Activated naive CD4-positive, alpha-beta T cell treated with anti-CD3 and anti-CD28 coated beads, Interleukin-2, amount 50 U/mL, for 72 hours (primary cell): ENCODE measurements at regions not wholly inside any gene's neighbourhood (a gene's known extent, or its start where the extent isn't known, plus 50 kb on each side); places are given as distances from the start of the nearest gene placed in this dataset.
"Not testable (repeated sequence)": the region's sequence is repeated elsewhere in the genome, so short reads cannot be mapped to it uniquely, and the experiment has no call there.

Experiments
- ATAC-seq, 2 donors: fragments of 150-1000 bp; cut with Tn5 transposase; 2 replicates each; pipeline ENCODE4 v1.10.0; 2021; ENCODE audit warnings: mild to moderate bottlenecking in 2 of 2, moderate library complexity in 2 of 2
- DNase-seq, 2 donors: peaks; one replicate each; pipeline ENCODE4 v3.0.0; 2021 to 2022; ENCODE audit warnings: low spot score in 2 of 2
- H3K27ac Mint-ChIP-seq, 2 donors: one replicate each; pipeline ENCODE4 v1.8.0; 2022; ENCODE audit warnings: mild to moderate bottlenecking in 2 of 2, mixed read lengths in 2 of 2
- H3K36me3 Mint-ChIP-seq, 2 donors: one replicate each; pipeline ENCODE4 v1.8.0; 2022; ENCODE audit warnings: mixed read lengths in 2 of 2
- H3K9me3 Mint-ChIP-seq, 2 donors: one replicate each; pipeline ENCODE4 v1.8.0; 2022; ENCODE audit warnings: mixed read lengths in 2 of 2

GRCh38 chr5:83001796-83002381, 75.3 kb downstream of the TMEM167A start:
- ATAC-seq (no peak), DNase-seq (no peak)
- no peaks in the 10 kb centered on the region for H3K9me3 Mint-ChIP-seq
- H3K27ac Mint-ChIP-seq: no peak overlapping the region
- no peaks in the 10 kb centered on the region for H3K36me3 Mint-ChIP-seq

DNA sequence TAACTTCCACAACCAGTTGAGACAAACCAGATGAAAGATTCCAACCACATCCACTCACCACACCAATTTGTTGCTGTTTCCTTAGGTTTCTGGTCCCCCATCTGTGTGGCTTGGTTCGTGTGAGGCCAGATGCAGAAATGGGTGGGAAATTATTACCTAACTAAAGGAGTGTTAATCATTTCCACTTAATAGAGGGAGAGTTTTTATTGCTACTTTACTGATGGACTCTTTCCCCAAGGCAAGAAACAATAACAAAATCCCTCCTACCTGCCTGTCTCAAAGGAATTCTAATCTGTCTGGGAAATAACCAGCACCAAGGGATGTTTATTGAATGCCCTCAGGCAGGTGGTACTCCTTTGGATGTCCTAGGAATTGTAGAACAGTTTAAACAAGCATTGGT, 76.3 kb downstream of the TMEM167A start:
- H3K27ac Mint-ChIP-seq: no peak overlapping the region
- DNase-seq (no peak), ATAC-seq (no peak)
- no peaks in the 10 kb centered on the region for H3K9me3 Mint-ChIP-seq
- H3K36me3 Mint-ChIP-seq: no peaks in the 10 kb centered on the region

DNA sequence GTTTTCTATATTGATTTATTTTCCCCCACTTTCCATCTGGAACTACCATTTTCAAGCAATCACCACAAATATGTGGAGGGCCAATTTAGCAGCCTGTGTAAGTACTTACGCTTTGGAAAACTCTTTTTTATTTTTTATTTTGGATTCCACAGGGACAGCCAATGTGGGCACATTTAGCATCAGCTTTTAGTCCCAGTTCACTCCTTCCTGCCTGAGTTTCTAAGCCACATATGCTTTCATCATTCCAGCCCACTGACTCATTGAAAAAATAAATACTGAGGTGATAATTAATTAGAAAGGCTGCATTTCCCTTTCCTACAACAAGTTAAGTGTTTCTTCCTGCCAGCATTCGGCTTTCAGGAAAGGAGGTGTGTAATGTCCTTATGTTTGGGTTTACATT, 76.8 kb downstream of the TMEM167A start:
- H3K9me3 Mint-ChIP-seq: no peaks in the 10 kb centered on the region
- no peak for ATAC-seq
- H3K27ac Mint-ChIP-seq: no peak overlapping the region
- DNase-seq: no peak
- no peaks in the 10 kb centered on the region for H3K36me3 Mint-ChIP-seq

- Mint-ChIP-seq H3K36me3 (no peaks in the 10 kb centered on the region), H3K27ac (no peak overlapping the region), H3K9me3 (no peaks in the 10 kb centered on the region)
- DNase-seq (no peak), ATAC-seq (no peak)
These were observed 83.8 kb downstream of the TMEM167A start for GRCh38 chr5:82993416-82993815.

- Mint-ChIP-seq H3K9me3 (no peaks in the 10 kb centered on the region), H3K36me3 (no peaks in the 10 kb centered on the region), H3K27ac (no peak overlapping the region)
- ATAC-seq (no peak), DNase-seq (no peak)
These were observed 84.5 kb downstream of the TMEM167A start for GRCh38 chr5:82992646-82993045.

DNA sequence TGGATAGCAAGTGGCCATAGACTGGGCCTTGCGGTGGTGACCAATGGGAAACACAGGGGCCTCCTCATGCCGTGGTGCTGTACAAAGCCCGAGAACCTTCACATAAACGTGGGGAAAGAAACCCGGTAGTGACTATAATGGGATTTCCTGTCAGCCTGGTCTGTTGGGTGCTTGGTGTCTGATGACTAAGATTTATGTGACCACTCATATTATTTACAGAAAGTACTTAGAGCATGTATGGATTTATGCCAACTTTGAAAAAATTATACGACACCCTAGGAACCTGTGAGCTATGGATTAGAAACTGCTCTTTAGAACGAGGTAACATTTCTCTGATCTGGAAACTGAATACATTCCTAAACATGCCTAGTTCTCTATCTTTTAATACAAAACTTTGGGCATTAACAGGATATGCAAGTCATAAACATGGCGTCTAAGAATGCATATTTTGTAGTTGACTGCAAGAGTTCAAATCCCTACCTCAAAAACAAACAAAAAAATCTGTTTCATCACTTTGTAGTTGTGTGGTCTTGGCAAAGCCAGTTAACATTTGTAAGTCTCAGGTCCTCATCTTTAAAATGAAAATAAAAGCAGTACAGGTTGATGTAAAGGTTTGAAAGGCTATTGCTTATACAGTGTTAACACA, 85.4 kb downstream of the TMEM167A start:
- no peak for ATAC-seq
- no peak overlapping the region for H3K27ac Mint-ChIP-seq
- no peaks in the 10 kb centered on the region for H3K36me3 Mint-ChIP-seq
- no peak for DNase-seq
- H3K9me3 Mint-ChIP-seq: no peaks in the 10 kb centered on the region

GRCh38 chr5:82991059-82991458, 86.1 kb downstream of the TMEM167A start:
- no peak for ATAC-seq
- H3K36me3 Mint-ChIP-seq: no peaks in the 10 kb centered on the region
- no peak overlapping the region for H3K27ac Mint-ChIP-seq
- DNase-seq: no peak
- H3K9me3 Mint-ChIP-seq: no peaks in the 10 kb centered on the region

DNA sequence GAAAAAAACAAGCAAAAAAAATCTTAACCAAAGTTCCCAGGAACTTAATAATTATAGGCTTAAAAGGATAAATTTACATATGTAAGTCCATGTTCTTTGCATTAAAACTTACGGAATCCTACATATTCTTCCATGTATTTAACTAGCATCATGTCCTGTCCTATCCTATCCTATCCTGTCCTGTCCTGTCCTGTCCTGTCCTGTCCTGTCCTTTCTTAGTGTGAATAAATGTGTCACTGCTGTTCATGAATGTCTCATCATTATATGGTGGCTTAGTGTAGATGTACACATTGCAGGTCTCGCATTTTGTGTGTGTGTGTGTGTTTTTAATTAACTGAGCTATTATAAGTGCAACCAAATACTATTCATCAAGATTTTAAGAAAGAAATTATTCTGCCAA, 90.0 kb downstream of the TMEM167A start:
- Mint-ChIP-seq H3K27ac (no peak overlapping the region), H3K36me3 (no peaks in the 10 kb centered on the region), H3K9me3 (peaks cover 0 to 4% of the 10 kb centered on the region in 2 donors)
- ATAC-seq (no peak), DNase-seq (no peak)

GRCh38 chr5:82986404-82986803, 90.8 kb downstream of the TMEM167A start:
- H3K36me3 Mint-ChIP-seq: no peaks in the 10 kb centered on the region
- no peak for ATAC-seq
- no peak for DNase-seq

DNA sequence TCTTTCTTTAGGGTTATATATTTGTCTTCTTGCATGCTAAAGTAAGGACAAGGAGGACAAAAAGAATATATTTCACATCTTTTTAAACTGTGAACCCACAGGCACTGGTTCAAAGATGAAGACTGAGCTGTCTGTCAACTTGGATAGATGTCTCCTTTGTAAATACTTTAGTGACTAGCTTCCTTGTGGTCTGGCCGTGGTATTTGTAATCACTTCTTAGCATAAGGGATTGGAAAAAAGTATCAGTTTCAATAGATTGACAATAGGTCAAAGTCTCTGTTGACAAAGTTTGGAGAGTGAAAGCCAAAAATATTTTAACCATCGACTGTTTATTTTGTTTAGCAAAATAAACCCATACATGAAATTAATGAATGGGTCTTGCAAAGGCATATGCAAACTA, 91.4 kb downstream of the TMEM167A start:
- Mint-ChIP-seq H3K36me3 (no peaks in the 10 kb centered on the region), H3K27ac (no peak overlapping the region)

More at GRCh38 chr5:82986404-82986803, 90.8 kb downstream of the TMEM167A start:
- Mint-ChIP-seq H3K27ac (no peak overlapping the region), H3K9me3 (peaks cover 0 to 4% of the 10 kb centered on the region in 2 donors)

GRCh38 chr5:82984786-82985735, 92.1 kb downstream of the TMEM167A start:
- Mint-ChIP-seq H3K27ac (no peak overlapping the region), H3K9me3 (peaks cover 0 to 4% of the 10 kb centered on the region in 2 donors), H3K36me3 (no peaks in the 10 kb centered on the region)
- DNase-seq: no peak
- no peak for ATAC-seq

More for the DNA sequence above, 91.4 kb downstream of the TMEM167A start:
- ATAC-seq (no peak), DNase-seq (no peak)
- peaks cover 0 to 4% of the 10 kb centered on the region in 2 donors for H3K9me3 Mint-ChIP-seq

DNA sequence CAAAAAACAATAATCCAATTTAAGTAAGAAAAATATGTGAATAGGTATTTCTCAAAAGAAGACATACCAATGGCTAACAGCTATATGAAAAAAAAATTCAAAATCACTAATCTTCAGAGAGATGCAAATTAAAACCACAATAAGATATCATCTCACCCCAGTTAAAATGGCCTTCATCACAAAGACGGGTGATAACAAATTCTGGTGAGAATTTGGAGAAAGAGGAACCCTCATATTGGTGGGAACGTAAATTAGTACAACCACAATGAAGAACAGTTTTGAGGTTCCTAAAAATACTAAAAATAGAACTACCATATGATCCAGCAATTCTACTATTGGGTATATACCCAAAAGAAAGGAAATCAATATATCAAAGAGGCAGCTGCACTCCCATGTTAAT, 94.3 kb downstream of the TMEM167A start:
- DNase-seq: no peak
- H3K9me3 Mint-ChIP-seq: peaks cover 0 to 15% of the 10 kb centered on the region in 2 donors
- no peak overlapping the region for H3K27ac Mint-ChIP-seq
- peaks cover 0 to 8% of the 10 kb centered on the region in 2 donors for H3K36me3 Mint-ChIP-seq
- ATAC-seq: no peak

- not testable (repeated sequence) for H3K27ac Mint-ChIP-seq, DNase-seq, ATAC-seq
- Mint-ChIP-seq H3K9me3 (peaks cover 24 to 35% of the 10 kb centered on the region in 2 donors), H3K36me3 (peaks cover 26 to 33% of the 10 kb centered on the region in 2 donors)
These were observed 100.3 kb downstream of the TMEM167A start for GRCh38 chr5:82976887-82977286.

DNA sequence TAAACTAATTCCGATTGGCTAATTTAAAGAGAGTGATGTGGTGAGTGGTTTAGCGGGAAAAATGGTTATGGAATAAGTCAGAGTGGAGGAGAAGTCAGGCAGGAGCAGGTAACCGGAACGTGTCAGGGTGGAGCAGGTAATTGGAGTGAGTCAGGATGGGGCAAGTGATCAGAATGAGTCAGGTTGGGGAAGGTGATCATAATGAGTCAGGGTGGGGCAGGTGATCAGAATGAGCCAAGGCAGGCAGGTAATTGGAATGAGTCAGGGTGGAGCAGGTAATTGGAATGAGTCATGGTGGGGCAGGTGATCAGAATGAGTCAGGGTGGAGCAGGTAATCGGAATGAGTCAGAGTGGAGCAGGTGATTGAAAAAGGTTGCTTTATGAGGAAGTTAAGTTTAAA, 101.4 kb downstream of the TMEM167A start:
- peak; percentile 61 to 85 for ATAC-seq
- H3K36me3 Mint-ChIP-seq: peaks cover 30 to 33% of the 10 kb centered on the region in 2 donors
- H3K27ac Mint-ChIP-seq: peak overlapping the region; percentile 31 to 34
- peaks cover 28 to 45% of the 10 kb centered on the region in 2 donors for H3K9me3 Mint-ChIP-seq
- DNase-seq: no peak

- peak overlapping the region in 1 of 2 donors; percentile 31 for H3K27ac Mint-ChIP-seq
- no peak for ATAC-seq
- DNase-seq: peak in 1 of 2 donors; percentile 8
- H3K36me3 Mint-ChIP-seq: peaks cover 30 to 33% of the 10 kb centered on the region in 2 donors
- peaks cover 28 to 47% of the 10 kb centered on the region in 2 donors for H3K9me3 Mint-ChIP-seq
These were observed 101.8 kb downstream of the TMEM167A start for GRCh38 chr5:82975396-82975795.

GRCh38 chr5:82974346-82974745, 102.8 kb downstream of the TMEM167A start:
- Mint-ChIP-seq H3K36me3 (peaks cover 30 to 32% of the 10 kb centered on the region in 2 donors), H3K27ac (peak overlapping the region in 1 of 2 donors; percentile 13), H3K9me3 (peaks cover 33 to 47% of the 10 kb centered on the region in 2 donors)
- DNase-seq, ATAC-seq: not testable (repeated sequence)

DNA sequence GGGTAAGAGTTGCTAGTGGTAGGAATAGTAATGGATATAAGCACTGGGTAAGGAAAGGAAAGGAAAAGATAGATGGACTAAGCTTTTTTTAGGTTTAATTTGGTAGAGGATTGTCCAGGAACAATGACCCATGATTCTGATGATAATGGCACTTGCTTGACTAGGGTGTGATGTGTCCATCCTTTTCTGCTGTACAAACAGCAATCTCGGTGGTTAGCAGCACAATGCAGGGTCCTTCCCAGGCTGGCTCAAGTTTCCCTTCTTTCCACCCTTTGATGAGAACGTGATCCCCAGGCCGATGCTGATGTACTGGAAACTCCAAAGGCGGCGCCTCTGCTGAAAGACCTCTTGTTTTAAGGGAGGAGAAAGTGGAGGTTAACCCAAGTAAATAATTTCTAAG, 105.3 kb downstream of the TMEM167A start:
- H3K27ac Mint-ChIP-seq: no peak overlapping the region
- H3K36me3 Mint-ChIP-seq: peaks cover 33 to 41% of the 10 kb centered on the region in 2 donors
- peaks cover 41 to 45% of the 10 kb centered on the region in 2 donors for H3K9me3 Mint-ChIP-seq

More for the DNA sequence above, 105.3 kb downstream of the TMEM167A start:
- ATAC-seq (no peak), DNase-seq (no peak)
